ENCODE measurements at regions not wholly inside any gene's neighbourhood (a gene's known extent, or its start where the extent isn't known, plus 50 kb on each side); places are given as distances from the start of the nearest gene placed in this dataset.

GRCh38 chr6:47915017-47915416, 133.2 kb downstream of the OPN5 start:
- in situ Hi-C loops (cut with MboI), result no loop called here

More at GRCh38 chr6:47915017-47915416, 133.2 kb downstream of the OPN5 start:
- CTCF ChIA-PET (ENCODE audit: low intra/inter-chr PET ratio), result no interaction called here
- Histone ChIP-seq H3K9ac (ENCODE audit: insufficient read depth in 1 of 2, low read depth in 2 of 2, low read length in 2 of 2) (no peak overlapping the region), H3K79me2 (ENCODE audit: control insufficient read depth, insufficient read depth, low read length) (no peaks in the 10 kb centered on the region), H3K36me3 (ENCODE audit: control insufficient read depth, insufficient read depth, low read length) (no peaks in the 10 kb centered on the region), H3K4me2 (ENCODE audit: insufficient read depth, low read length) (no peak overlapping the region), H3K9me1 (ENCODE audit: control insufficient read depth, insufficient read depth, low read length) (no peaks in the 10 kb centered on the region), H4K20me1 (replicated peaks; ENCODE audit: control insufficient read depth, insufficient read depth, low read length) (no peaks in the 10 kb centered on the region), H3K4me3 (no peak overlapping the region), H3K9me3 (replicated peaks; ENCODE audit: control insufficient read depth, insufficient read depth, low read depth, low read length) (no peaks in the 10 kb centered on the region), H2AFZ (ENCODE audit: low read depth, low read length) (no peak overlapping the region), H3K4me1 (replicated peaks in 1 of 2; ENCODE audit: control insufficient read depth in 2 of 2, insufficient read depth in 2 of 2, low read length in 2 of 2) (no peaks in the 10 kb centered on the region), H3K27me3 (ENCODE audit: control insufficient read depth in 2 of 2, insufficient read depth in 2 of 2, low read length in 2 of 2) (no peaks in the 10 kb centered on the region), H3K27ac (ENCODE audit: extremely low read depth, low read depth, low read length) (no peak overlapping the region)
- TF ChIP-seq SMARCC2 (IDR thresholded peaks at IDR 0.05; ENCODE audit: low read depth), result no peak
- TF ChIP-seq, protein P1, sequence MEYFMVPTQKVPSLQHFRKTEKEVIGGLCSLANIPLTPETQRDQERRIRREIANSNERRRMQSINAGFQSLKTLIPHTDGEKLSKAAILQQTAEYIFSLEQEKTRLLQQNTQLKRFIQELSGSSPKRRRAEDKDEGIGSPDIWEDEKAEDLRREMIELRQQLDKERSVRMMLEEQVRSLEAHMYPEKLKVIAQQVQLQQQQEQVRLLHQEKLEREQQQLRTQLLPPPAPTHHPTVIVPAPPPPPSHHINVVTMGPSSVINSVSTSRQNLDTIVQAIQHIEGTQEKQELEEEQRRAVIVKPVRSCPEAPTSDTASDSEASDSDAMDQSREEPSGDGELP (CRISPR knock-in tag; IDR thresholded peaks at IDR 0.05; ENCODE audit: borderline replicate concordance), result no peak
- no peak for TF ChIP-seq HOXB6 (CRISPR knock-in tag; IDR thresholded peaks at IDR 0.05; ENCODE audit: borderline replicate concordance)
- TF ChIP-seq HSF4 (CRISPR knock-in tag; IDR thresholded peaks at IDR 0.05; ENCODE audit: borderline replicate concordance), result no peak
- TF ChIP-seq ZNF324 (CRISPR knock-in tag; IDR thresholded peaks at IDR 0.05), result no peak
- TF ChIP-seq ESRRA (IDR thresholded peaks at IDR 0.05; ENCODE audit: borderline replicate concordance, low read depth), result no peak
- TF ChIP-seq SIN3A (IDR thresholded peaks at IDR 0.05; ENCODE audit: borderline replicate concordance in 2 of 2, control insufficient read depth in 1 of 2, low read depth in 2 of 2, low read length in 2 of 2), result no peak
- TF ChIP-seq ZNF175 (CRISPR knock-in tag; IDR thresholded peaks at IDR 0.05; ENCODE audit: low read depth), result no peak
- no peak for TF ChIP-seq ZC3H4 (CRISPR knock-in tag; IDR thresholded peaks at IDR 0.05; ENCODE audit: borderline replicate concordance)
- TF ChIP-seq ZNF511 (CRISPR knock-in tag; IDR thresholded peaks at IDR 0.05), result no peak
- no peak for TF ChIP-seq E2F3 (CRISPR knock-in tag; IDR thresholded peaks at IDR 0.05)
- TF ChIP-seq MITF (IDR thresholded peaks at IDR 0.05), result no peak
- no peak for FAIRE-seq
- POLR2A ChIA-PET, result interaction anchor here (0.9 kb wide), 1 partner anchor 10 kb away, joined by 4 read pairs; no protein-coding TSS in a partner anchor
- ATAC-seq, result no peak
- intact Hi-C loops (cut with micrococcal nuclease), result no loop called here
- no peak for DNase-seq (ENCODE audit: extremely low read depth in 1 of 4, low spot score in 3 of 4)
- WGBS (ENCODE audit: insufficient coverage, low coverage, missing lambda C conversion rate), result 4% methylated on average over 1 of the region's 1 CpG
- BruUV-seq (replicated peaks), result no TSS peak
